HG02884 (cell line): ENCODE measurements at regions not wholly inside any gene's neighbourhood (a gene's known extent, or its start where the extent isn't known, plus 50 kb on each side); places are given as distances from the start of the nearest gene placed in this dataset.

Experiments
- ATAC-seq: cut with Tn5 transposase; IDR thresholded peaks from one replicate; pipeline ENCODE4 v1.9.1; 2021; ENCODE audit warnings: mild to moderate bottlenecking, moderate library complexity; ENCODE audit not compliant: unreplicated experiment

- ATAC-seq = no peak
These were observed 218.0 kb downstream of the IRS1 start for GRCh38 chr2:226581661-226582060.

DNA sequence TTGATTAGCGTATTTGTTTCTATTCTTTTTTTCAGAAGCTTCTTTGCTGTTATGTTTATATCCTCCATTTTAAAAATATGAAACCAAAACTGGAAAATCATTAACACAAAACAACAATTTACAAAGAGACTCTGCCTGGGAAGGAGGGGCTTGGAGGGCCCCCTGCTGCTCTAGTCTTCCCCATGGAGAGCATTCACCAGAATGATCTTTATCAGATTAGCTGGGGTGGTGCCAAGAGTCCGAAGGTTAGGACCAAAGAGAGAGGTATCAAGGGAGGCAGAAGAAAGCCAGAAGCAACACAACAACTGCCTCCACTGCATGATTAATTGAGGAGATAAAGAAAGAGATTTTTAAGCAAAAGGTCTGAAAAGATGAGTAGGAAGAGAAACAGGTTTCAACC, 218.6 kb downstream of the IRS1 start:
- ATAC-seq = no peak

- no peak for ATAC-seq
These were observed 219.2 kb downstream of the IRS1 start for GRCh38 chr2:226580403-226580802.

GRCh38 chr2:226579519-226579918, 220.1 kb downstream of the IRS1 start:
- no peak for ATAC-seq

DNA sequence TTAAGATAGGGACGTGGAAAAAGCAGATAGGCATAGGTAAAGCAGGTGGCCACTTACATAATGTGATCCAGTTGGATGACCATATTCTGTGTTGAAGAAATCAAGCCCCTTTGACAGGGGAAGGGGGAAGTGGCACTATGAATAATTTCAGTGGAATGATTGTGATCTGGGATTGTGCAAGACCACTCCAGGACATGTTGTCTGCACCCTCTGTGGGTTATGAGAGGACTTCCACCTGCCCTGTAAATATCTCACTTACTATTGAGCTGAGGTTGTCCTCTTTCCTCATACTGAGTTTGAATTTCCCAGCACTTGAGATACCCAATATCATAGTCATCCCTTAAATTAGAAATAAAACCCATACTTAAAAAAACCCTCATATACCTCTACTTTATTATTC, 220.7 kb downstream of the IRS1 start:
- no peak for ATAC-seq

GRCh38 chr2:226578373-226578772, 221.2 kb downstream of the IRS1 start:
- no peak for ATAC-seq

GRCh38 chr2:226575928-226576327, 223.7 kb downstream of the IRS1 start:
- ATAC-seq = no peak

GRCh38 chr2:226573158-226573557, 226.5 kb downstream of the IRS1 start:
- no peak for ATAC-seq

DNA sequence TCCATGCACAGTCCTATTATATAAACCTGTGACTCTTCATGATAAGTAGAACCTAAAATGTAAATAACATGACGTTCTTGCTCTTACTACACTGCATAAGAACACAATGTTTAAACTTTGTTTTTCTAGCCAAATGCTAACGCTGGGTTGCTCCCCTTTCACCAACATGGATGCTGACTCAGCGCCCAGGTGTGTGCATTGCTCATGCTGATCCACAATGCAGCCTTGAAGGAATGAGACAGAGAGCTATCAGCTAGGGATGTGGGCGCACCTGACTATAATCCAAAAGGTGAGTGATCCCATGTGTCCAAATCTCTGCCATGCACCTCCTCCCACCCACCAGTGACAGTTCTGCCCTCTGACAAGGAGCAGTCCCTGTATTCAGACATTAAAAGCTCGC, 235.0 kb downstream of the IRS1 start:
- ATAC-seq = no peak

GRCh38 chr2:226561962-226562361, 237.7 kb downstream of the IRS1 start:
- ATAC-seq = no peak

DNA sequence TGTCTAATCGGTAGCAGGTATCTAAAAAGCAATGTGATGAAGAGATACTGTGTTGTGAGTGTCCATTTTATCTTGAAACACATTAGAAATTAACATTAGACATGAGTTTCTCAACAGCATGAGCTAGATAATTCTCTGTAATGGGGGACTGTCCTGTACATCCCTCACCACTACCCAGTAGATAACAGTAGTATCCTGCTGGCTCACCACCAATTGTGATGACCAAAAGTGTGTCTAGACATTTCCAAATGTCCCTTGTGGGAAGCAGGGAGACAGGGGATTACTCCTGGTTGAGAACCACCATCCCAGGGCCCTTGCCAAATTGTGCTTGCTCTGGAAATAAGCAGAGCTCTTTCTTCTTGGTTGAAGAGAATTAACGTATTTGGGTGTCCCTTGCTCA, 239.3 kb downstream of the IRS1 start:
- no peak for ATAC-seq

DNA sequence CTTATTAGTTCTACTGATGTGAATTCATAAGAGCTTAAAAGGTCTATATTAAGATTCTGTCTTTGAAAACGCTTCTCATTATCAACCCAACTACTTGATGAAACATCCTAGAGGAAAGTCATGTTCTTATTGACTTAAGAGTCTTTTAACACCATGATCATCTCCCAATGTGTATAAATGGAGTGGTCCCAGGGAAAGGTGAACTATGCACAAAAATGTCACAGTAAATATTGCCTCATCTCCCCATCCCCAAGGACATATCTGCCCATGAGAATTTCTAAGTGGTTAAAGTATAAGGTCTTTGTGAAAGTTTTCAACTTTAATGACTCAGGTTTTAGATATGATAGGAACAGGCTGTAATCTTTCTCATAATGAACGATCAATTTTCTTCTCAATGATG, 240.1 kb downstream of the IRS1 start:
- no peak for ATAC-seq

GRCh38 chr2:226558418-226558817, 241.2 kb downstream of the IRS1 start:
- no peak for ATAC-seq

DNA sequence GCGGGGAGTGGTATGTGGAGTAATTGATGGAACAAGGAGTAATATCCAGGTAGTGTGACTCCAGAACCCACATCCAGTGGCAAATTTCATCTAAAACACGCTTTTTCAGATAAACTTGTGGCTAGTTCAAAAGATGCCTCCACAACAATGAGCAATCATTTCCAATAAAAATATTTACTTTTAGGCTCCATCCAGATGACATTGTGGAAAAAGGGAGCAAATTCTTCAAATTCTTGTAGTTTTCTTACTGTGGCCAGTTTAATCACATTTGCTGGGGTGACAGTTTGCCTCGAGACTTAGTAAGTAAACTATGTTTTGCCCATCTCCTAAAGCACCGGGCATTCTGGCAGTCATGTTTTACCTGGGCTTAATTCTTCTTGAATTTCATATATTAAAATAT, 243.6 kb downstream of the IRS1 start:
- ATAC-seq = no peak

DNA sequence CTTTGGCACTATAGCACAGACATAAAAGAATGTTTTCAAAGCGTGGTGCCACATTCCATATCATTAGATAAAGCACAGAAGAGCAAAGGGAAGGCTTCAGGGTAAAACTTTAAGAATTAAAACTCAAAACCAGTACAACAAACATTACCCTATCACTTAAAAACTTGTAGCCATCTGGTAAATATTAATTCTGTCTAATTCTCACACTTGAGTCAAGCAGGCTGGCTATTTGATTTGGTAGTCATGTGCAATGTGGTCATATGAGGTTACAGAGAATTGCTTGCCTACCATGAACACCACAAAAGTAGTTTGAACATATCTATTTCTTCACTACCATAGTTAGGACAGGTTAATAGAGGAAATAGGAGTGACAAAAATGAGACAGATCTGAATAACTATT, 244.9 kb downstream of the IRS1 start:
- no peak for ATAC-seq

DNA sequence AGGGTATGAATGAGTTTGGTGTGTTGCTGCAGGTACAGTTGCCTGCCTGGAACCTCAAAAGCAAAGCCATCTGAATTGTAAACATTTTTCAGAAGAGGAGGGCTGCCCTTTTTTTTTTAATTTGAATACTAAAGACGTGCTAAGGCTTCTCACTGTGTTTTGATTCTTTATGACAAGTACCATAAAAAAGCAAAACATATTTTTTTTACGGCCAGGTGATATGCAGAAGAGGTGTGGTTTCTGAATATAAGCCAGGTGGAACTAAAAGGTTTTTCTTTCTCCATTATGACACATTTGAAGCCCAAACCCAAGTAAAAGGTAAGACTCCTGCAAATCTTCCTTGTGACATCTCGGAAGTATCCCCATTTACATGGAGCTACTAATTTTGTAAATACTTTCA, 246.3 kb downstream of the IRS1 start:
- ATAC-seq = no peak

DNA sequence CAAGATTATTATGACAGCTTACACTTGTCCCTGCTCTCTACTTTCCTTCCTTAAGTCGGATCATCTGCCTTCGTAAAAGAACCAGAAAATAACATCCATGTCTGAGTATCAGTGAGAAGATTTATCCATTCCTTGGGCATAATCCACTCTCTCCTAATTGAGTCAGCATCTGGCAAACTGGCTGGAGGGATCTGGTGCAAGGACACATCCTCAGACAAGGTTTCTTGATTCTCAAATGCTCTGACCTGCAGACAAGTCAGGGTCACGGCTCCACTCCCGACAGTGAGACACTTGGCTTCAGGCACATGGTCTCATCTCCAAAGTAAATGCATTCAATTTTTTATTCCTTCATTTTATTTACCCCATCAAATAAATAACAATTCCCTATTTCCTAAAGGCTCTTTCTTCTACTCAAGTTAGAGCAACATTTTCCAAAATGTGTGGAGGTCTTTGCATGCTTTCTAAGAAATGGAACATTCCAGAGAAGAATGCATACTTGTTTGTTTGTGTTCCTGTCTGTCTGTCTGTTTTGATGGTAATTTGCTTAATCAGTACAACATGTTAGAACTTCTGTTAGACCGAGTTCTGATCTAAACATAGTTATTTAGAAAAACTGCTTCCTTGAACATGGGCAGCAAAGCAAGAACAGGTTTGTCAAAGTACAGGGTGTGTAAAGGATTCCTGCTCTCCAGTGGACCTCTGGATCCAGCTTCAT, 246.9 kb downstream of the IRS1 start:
- no peak for ATAC-seq

DNA sequence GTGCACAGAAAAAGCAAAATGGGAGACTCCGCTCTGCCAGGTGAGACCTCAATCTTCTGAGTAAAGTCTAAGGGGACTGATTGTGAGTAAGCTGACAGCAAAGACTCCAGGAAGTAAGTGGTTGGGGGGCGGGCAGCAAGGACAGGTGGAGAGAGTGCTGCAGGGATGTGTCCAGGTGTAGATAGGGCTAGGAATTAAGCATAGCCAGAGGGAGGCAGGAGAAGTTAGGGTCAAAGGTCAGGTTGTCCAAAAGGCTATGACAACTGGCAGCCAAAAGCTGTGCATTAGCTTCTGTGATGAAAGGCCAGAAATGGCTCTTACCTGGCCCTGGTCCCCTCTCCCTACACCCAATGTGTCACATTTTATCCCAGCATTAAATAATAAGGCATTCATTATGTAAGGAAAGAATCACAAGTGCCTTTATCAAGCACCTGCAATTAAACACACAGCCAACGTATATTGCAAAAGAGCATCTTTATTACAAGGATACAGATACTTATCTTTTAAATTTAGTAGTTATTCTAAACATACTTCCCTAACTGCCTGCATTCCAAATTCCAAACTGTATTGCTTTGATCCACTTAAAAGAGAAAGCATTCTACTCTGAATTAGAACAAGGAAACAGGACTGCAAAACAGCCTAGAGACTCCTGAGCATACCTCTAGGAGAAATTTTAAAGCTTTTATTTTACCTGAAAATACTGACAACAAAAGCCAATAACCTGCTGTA, 247.9 kb downstream of the IRS1 start:
- ATAC-seq = no peak

GRCh38 chr2:226550801-226551200, 248.8 kb downstream of the IRS1 start:
- ATAC-seq = no peak

- ATAC-seq = no peak
These were observed 250.9 kb downstream of the IRS1 start for GRCh38 chr2:226548732-226549131.

DNA sequence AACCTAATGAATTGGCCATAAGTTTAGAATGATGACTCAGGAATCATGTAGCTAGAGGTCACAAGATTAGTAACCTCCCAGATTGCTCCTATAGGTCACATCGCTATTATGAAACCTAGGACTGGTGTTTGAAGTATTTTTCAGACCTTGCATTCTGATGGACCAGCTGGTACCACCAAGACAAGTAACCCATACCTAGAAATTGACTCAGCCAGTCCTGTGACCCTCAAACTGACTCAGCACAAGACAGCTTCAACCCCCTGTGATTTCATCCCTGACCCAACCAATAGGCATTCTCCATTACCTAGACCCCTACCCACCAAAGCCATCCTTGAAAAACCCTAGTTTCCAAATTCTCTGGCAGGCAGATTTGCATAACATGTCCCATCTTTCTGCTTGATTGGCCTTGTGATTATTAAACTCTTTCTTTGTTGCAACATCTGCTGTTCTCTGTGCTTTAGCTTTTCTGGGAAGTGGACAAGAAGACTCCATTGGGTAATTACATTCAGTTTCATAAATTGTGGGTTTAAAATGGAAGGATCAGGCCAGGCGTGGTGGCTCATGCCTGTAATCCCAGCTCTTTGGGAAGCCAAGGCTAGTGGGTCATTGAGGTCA, 254.9 kb downstream of the IRS1 start:
- ATAC-seq = no peak
